ENCODE measurements at regions not wholly inside any gene's neighbourhood (a gene's known extent, or its start where the extent isn't known, plus 50 kb on each side); places are given as distances from the start of the nearest gene placed in this dataset.

GRCh38 chr2:42843131-42843530, 50.7 kb upstream of the HAAO start:
- Histone ChIP-seq H3K9ac (no peak overlapping the region), H3K36me3 (no peaks in the 10 kb centered on the region), H3K4me2 (peak overlapping the region in 5 of 11 experiments; percentile 14 to 60 (median 40); a peak in 6 of 22 replicates), H3K27me3 (no peaks in the 10 kb centered on the region), H3K4me3 (no peak overlapping the region), H3K9me3 (replicated peaks in 1 of 11) (peaks cover 0 to 7% (median 0%) of the 10 kb centered on the region in 11 experiments; a peak in 4 of 22 replicates), H4K20me1 (no peaks in the 10 kb centered on the region), H3K27ac (no peak overlapping the region), H3K4me1 (peaks cover 15 to 32% (median 24%) of the 10 kb centered on the region in 10 experiments; a peak in 19 of 20 replicates)
- TF ChIP-seq Cebpa-rat (IDR thresholded peaks at IDR 0.05) = no peak

GRCh38 chr2:42842466-42842865, 50.1 kb upstream of the HAAO start:
- TF ChIP-seq Cebpa-rat (IDR thresholded peaks at IDR 0.05) = no peak
- Histone ChIP-seq H3K4me2 (peak overlapping the region in 10 of 11 experiments; percentile 14 to 78 (median 56); a peak in 16 of 22 replicates), H3K4me1 (peaks cover 15 to 34% (median 22%) of the 10 kb centered on the region in 10 experiments; a peak in 19 of 20 replicates), H3K36me3 (no peaks in the 10 kb centered on the region), H3K4me3 (no peak overlapping the region), H4K20me1 (no peaks in the 10 kb centered on the region), H3K9ac (no peak overlapping the region), H3K9me3 (replicated peaks in 1 of 11) (peaks cover 0 to 13% (median 2%) of the 10 kb centered on the region in 11 experiments; a peak in 12 of 22 replicates), H3K27me3 (no peaks in the 10 kb centered on the region), H3K27ac (no peak overlapping the region)

Measured in BLaER1 treated with 17β-estradiol and CSF1 and Interleukin-3, amounts not matched to agents 10 nM and 100 nM (cell line).